WTC11 (cell line): ENCODE measurements at regions not wholly inside any gene's neighbourhood (a gene's known extent, or its start where the extent isn't known, plus 50 kb on each side); places are given as distances from the start of the nearest gene placed in this dataset.

Source experiments
- ATAC-seq: fragments of 200-7000 bp; cut with Tn5 transposase; 2 replicates; pipeline ENCODE4 v1.10.0; 2021; ENCODE audit warnings: mild to moderate bottlenecking, moderate library complexity
- CTCF ChIA-PET: fragments of 300-600 bp; sonication (Branson Sonifier 250); formaldehyde crosslinking; loops from one replicate; lab custom pipeline; 2021; ENCODE audit warnings: antibody characterized with exemption; lab: Charles Lee
- POLR2A ChIA-PET: fragments of 350-600 bp; sonication (Branson Sonifier 250); formaldehyde crosslinking; loops from one replicate; lab custom pipeline; 2021; ENCODE audit warnings: antibody characterized with exemption; lab: Charles Lee
- DNase-seq: peaks from one replicate; pipeline ENCODE4 v3.0.0; 2021; ENCODE audit warnings: low spot score
- H3K27ac Mint-ChIP-seq: 2 replicates; pipeline ENCODE4 v1.8.0; 2021; ENCODE audit warnings: mixed read lengths
- H3K27me3 Mint-ChIP-seq: 2 replicates; pipeline ENCODE4 v1.8.0; 2021; ENCODE audit warnings: low read depth, mild to moderate bottlenecking, moderate library complexity, mixed read lengths
- H3K36me3 Mint-ChIP-seq: 2 replicates; pipeline ENCODE4 v1.8.0; 2021; ENCODE audit warnings: mixed read lengths
- H3K4me1 Mint-ChIP-seq: 2 replicates; pipeline ENCODE4 v1.8.0; 2022; ENCODE audit warnings: mixed read lengths
- H3K4me3 Mint-ChIP-seq: 2 replicates; pipeline ENCODE4 v1.8.0; 2021; ENCODE audit warnings: mild to moderate bottlenecking, moderate library complexity, mixed read lengths
- H3K9me3 Mint-ChIP-seq: 2 replicates; pipeline ENCODE4 v1.8.0; 2021; ENCODE audit warnings: mixed read lengths
- ARID4B ChIP-seq: sonication (generic); formaldehyde crosslinking; IDR thresholded peaks from 2 replicates; pipeline ENCODE4 v1.8.0; 2023; ENCODE audit warnings: missing genetic modification reagents, mild to moderate bottlenecking, borderline replicate concordance
- ATF2 ChIP-seq: sonication (generic); formaldehyde crosslinking; IDR thresholded peaks from 2 replicates; pipeline ENCODE4 v1.8.1; 2022; ENCODE audit warnings: low read depth, missing genetic modification reagents, borderline replicate concordance
- CBFB ChIP-seq: sonication (generic); formaldehyde crosslinking; IDR thresholded peaks from 2 replicates; pipeline ENCODE4 v1.8.1; 2022; ENCODE audit warnings: mild to moderate bottlenecking, low read depth, missing genetic modification reagents
- EMX1 ChIP-seq: fragments of 250-450 bp; sonication (Bioruptor Pico); IDR thresholded peaks from 2 replicates; pipeline ENCODE4 v1.8.0; 2021; ENCODE audit warnings: mild to moderate bottlenecking
- ETV6 ChIP-seq: sonication (generic); formaldehyde crosslinking; IDR thresholded peaks from 2 replicates; pipeline ENCODE4 v1.8.1; 2022; ENCODE audit warnings: mild to moderate bottlenecking, missing genetic modification reagents
- FOXK1 ChIP-seq: sonication (generic); formaldehyde crosslinking; IDR thresholded peaks from 2 replicates; pipeline ENCODE4 v1.8.0; 2022; ENCODE audit warnings: mild to moderate bottlenecking, moderate library complexity, missing genetic modification reagents
- GABPB1 ChIP-seq: sonication (generic); formaldehyde crosslinking; IDR thresholded peaks from 2 replicates; pipeline ENCODE4 v1.8.1; 2023; ENCODE audit warnings: mild to moderate bottlenecking, missing genetic modification reagents
- GRHL2 ChIP-seq: fragments of 250-450 bp; sonication (Bioruptor Pico); IDR thresholded peaks from 2 replicates; pipeline ENCODE4 v1.8.0; 2022; ENCODE audit warnings: mild to moderate bottlenecking, moderate library complexity; ENCODE audit not compliant: insufficient replicate concordance, severe bottlenecking
- JUN ChIP-seq: sonication (generic); formaldehyde crosslinking; IDR thresholded peaks from 2 replicates; pipeline ENCODE4 v1.8.0; 2023; ENCODE audit warnings: mild to moderate bottlenecking, missing genetic modification reagents
- NFATC4 ChIP-seq: fragments of 250-450 bp; sonication (Bioruptor Pico); IDR thresholded peaks from 2 replicates; pipeline ENCODE4 v1.9.0; 2021; ENCODE audit warnings: mild to moderate bottlenecking
- NFE2L1 ChIP-seq: sonication (generic); formaldehyde crosslinking; IDR thresholded peaks from 2 replicates; pipeline ENCODE4 v1.8.1; 2023; ENCODE audit warnings: missing genetic modification reagents
- SOX15 ChIP-seq: fragments of 250-450 bp; sonication (Bioruptor Pico); IDR thresholded peaks from 2 replicates; pipeline ENCODE4 v1.9.0; 2021; ENCODE audit warnings: mild to moderate bottlenecking
- TEAD1 ChIP-seq: sonication (generic); formaldehyde crosslinking; IDR thresholded peaks from 2 replicates; pipeline ENCODE4 v1.8.0; 2022; ENCODE audit warnings: mild to moderate bottlenecking, missing genetic modification reagents
- USF1 ChIP-seq: sonication (generic); formaldehyde crosslinking; IDR thresholded peaks from 2 replicates; pipeline ENCODE4 v1.8.0; 2022; ENCODE audit warnings: mild to moderate bottlenecking, missing genetic modification reagents
- ZBTB21 ChIP-seq: sonication (generic); formaldehyde crosslinking; IDR thresholded peaks from 2 replicates; pipeline ENCODE4 v1.8.1; 2023; ENCODE audit warnings: mild to moderate bottlenecking, missing genetic modification reagents, borderline replicate concordance
- ZNF232 ChIP-seq: sonication (generic); formaldehyde crosslinking; IDR thresholded peaks from 2 replicates; pipeline ENCODE4 v1.8.0; 2022; ENCODE audit warnings: mild to moderate bottlenecking, missing genetic modification reagents
- TF ChIP-seq, protein P1 (sequence below): sonication (generic); formaldehyde crosslinking; IDR thresholded peaks from 2 replicates; pipeline ENCODE4 v1.8.0; 2022; ENCODE audit warnings: missing genetic modification reagents
- TF ChIP-seq, protein P2 (sequence below): sonication (generic); formaldehyde crosslinking; conservative IDR thresholded peaks from 2 replicates; pipeline ENCODE4 v1.8.1; 2022; ENCODE audit warnings: mild to moderate bottlenecking, missing genetic modification reagents
- TF ChIP-seq, protein P3 (sequence below): fragments of 200-600 bp; IDR thresholded peaks from 2 replicates; pipeline ENCODE4 v1.8.0; 2022; ENCODE audit warnings: antibody characterized with exemption
- TF ChIP-seq, protein P4 (sequence below): fragments of 250-450 bp; sonication (Bioruptor Pico); IDR thresholded peaks from 2 replicates; pipeline ENCODE4 v1.9.0; 2021; ENCODE audit warnings: mild to moderate bottlenecking, borderline replicate concordance

- POLR2A ChIA-PET: no interaction called here
- Mint-ChIP-seq H3K4me1 (peaks cover 4% of the 10 kb centered on the region), H3K9me3 (peaks cover 8% of the 10 kb centered on the region), H3K27me3 (no peaks in the 10 kb centered on the region; the same call in 1 of the 2 replicates), H3K36me3 (no peaks in the 10 kb centered on the region; the same call in 1 of the 2 replicates), H3K27ac (no peak overlapping the region), H3K4me3 (no peak overlapping the region)
- no peak for TF ChIP-seq EMX1
- TF ChIP-seq, protein P1, sequence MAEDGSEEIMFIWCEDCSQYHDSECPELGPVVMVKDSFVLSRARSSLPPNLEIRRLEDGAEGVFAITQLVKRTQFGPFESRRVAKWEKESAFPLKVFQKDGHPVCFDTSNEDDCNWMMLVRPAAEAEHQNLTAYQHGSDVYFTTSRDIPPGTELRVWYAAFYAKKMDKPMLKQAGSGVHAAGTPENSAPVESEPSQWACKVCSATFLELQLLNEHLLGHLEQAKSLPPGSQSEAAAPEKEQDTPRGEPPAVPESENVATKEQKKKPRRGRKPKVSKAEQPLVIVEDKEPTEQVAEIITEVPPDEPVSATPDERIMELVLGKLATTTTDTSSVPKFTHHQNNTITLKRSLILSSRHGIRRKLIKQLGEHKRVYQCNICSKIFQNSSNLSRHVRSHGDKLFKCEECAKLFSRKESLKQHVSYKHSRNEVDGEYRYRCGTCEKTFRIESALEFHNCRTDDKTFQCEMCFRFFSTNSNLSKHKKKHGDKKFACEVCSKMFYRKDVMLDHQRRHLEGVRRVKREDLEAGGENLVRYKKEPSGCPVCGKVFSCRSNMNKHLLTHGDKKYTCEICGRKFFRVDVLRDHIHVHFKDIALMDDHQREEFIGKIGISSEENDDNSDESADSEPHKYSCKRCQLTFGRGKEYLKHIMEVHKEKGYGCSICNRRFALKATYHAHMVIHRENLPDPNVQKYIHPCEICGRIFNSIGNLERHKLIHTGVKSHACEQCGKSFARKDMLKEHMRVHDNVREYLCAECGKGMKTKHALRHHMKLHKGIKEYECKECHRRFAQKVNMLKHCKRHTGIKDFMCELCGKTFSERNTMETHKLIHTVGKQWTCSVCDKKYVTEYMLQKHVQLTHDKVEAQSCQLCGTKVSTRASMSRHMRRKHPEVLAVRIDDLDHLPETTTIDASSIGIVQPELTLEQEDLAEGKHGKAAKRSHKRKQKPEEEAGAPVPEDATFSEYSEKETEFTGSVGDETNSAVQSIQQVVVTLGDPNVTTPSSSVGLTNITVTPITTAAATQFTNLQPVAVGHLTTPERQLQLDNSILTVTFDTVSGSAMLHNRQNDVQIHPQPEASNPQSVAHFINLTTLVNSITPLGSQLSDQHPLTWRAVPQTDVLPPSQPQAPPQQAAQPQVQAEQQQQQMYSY (CRISPR knock-in tag): no peak
- TF ChIP-seq ARID4B (CRISPR knock-in tag): no peak
- TF ChIP-seq NFATC4 (CRISPR knock-in tag): no peak
- no peak for TF ChIP-seq ATF2 (CRISPR knock-in tag)
- TF ChIP-seq TEAD1: no peak
- TF ChIP-seq, protein P2, sequence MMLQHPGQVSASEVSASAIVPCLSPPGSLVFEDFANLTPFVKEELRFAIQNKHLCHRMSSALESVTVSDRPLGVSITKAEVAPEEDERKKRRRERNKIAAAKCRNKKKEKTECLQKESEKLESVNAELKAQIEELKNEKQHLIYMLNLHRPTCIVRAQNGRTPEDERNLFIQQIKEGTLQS (CRISPR knock-in tag): no peak
- TF ChIP-seq ETV6 (CRISPR knock-in tag): no peak
- DNase-seq (no peak), ATAC-seq (no peak)
- CTCF ChIA-PET: no interaction called here
These were observed 323.4 kb upstream of the THRB start for GRCh38 chr3:24818055-24818454.

DNA sequence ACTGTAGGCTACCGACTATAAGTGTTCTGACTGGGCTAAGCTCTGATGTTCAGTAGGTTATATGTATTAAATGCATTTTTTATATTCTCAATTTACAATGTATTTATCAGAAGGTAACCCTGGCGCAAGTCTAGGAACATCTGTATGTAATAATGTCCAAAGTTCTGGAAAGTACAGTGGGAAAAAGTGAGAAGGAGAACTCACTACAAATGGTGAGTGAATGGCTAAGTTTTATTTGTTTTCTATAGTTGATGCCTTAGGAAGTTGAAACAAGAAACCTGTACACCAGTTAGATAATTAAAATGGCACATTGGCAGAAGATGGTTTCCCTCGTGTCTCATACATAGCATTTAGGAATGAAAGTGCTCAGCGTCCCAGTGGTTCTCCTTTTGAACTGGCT lies 333.4 kb upstream of the THRB start:
- H3K36me3 Mint-ChIP-seq: no peaks in the 10 kb centered on the region
- no peak overlapping the region for H3K4me3 Mint-ChIP-seq
- H3K27ac Mint-ChIP-seq: no peak overlapping the region
- CTCF ChIA-PET: no interaction called here
- no peaks in the 10 kb centered on the region for H3K9me3 Mint-ChIP-seq
- POLR2A ChIA-PET: no interaction called here
- peaks cover 8% of the 10 kb centered on the region for H3K4me1 Mint-ChIP-seq
- no peak for ATAC-seq
- DNase-seq: no peak
- peaks cover 68% of the 10 kb centered on the region for H3K27me3 Mint-ChIP-seq
- TF ChIP-seq GRHL2 (CRISPR knock-in tag): no peak
- TF ChIP-seq ZNF232: no peak
- no peak for TF ChIP-seq CBFB (CRISPR knock-in tag)
- no peak for TF ChIP-seq ZBTB21
- TF ChIP-seq GABPB1 (CRISPR knock-in tag): no peak
- TF ChIP-seq, protein P3, sequence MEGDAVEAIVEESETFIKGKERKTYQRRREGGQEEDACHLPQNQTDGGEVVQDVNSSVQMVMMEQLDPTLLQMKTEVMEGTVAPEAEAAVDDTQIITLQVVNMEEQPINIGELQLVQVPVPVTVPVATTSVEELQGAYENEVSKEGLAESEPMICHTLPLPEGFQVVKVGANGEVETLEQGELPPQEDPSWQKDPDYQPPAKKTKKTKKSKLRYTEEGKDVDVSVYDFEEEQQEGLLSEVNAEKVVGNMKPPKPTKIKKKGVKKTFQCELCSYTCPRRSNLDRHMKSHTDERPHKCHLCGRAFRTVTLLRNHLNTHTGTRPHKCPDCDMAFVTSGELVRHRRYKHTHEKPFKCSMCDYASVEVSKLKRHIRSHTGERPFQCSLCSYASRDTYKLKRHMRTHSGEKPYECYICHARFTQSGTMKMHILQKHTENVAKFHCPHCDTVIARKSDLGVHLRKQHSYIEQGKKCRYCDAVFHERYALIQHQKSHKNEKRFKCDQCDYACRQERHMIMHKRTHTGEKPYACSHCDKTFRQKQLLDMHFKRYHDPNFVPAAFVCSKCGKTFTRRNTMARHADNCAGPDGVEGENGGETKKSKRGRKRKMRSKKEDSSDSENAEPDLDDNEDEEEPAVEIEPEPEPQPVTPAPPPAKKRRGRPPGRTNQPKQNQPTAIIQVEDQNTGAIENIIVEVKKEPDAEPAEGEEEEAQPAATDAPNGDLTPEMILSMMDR: no peak
- TF ChIP-seq FOXK1 (CRISPR knock-in tag): no peak
- TF ChIP-seq NFE2L1 (CRISPR knock-in tag): no peak
- no peak for TF ChIP-seq JUN
- TF ChIP-seq USF1: no peak
- no peak for TF ChIP-seq TEAD1
- TF ChIP-seq SOX15 (CRISPR knock-in tag): no peak
- TF ChIP-seq, protein P4, sequence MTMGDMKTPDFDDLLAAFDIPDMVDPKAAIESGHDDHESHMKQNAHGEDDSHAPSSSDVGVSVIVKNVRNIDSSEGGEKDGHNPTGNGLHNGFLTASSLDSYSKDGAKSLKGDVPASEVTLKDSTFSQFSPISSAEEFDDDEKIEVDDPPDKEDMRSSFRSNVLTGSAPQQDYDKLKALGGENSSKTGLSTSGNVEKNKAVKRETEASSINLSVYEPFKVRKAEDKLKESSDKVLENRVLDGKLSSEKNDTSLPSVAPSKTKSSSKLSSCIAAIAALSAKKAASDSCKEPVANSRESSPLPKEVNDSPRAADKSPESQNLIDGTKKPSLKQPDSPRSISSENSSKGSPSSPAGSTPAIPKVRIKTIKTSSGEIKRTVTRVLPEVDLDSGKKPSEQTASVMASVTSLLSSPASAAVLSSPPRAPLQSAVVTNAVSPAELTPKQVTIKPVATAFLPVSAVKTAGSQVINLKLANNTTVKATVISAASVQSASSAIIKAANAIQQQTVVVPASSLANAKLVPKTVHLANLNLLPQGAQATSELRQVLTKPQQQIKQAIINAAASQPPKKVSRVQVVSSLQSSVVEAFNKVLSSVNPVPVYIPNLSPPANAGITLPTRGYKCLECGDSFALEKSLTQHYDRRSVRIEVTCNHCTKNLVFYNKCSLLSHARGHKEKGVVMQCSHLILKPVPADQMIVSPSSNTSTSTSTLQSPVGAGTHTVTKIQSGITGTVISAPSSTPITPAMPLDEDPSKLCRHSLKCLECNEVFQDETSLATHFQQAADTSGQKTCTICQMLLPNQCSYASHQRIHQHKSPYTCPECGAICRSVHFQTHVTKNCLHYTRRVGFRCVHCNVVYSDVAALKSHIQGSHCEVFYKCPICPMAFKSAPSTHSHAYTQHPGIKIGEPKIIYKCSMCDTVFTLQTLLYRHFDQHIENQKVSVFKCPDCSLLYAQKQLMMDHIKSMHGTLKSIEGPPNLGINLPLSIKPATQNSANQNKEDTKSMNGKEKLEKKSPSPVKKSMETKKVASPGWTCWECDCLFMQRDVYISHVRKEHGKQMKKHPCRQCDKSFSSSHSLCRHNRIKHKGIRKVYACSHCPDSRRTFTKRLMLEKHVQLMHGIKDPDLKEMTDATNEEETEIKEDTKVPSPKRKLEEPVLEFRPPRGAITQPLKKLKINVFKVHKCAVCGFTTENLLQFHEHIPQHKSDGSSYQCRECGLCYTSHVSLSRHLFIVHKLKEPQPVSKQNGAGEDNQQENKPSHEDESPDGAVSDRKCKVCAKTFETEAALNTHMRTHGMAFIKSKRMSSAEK: no peak
